GM23248 (cell line): ENCODE measurements at regions not wholly inside any gene's neighbourhood (a gene's known extent, or its start where the extent isn't known, plus 50 kb on each side); places are given as distances from the start of the nearest gene placed in this dataset.

ENCODE experiments used
- EZH2 ChIP-seq: fragments of 200-600 bp; sonication (generic); IDR thresholded peaks from 2 replicates; pipeline ENCODE4 v1.6.1; 2018; ENCODE audit warnings: antibody characterized with exemption, mild to moderate bottlenecking; ENCODE audit not compliant: insufficient read depth, poor library complexity, severe bottlenecking
- EZH2phosphoT487 ChIP-seq: fragments of 200-600 bp; sonication (generic); IDR thresholded peaks from 2 replicates; pipeline ENCODE4 v1.6.1; 2018; ENCODE audit warnings: antibody characterized with exemption, moderate library complexity, mild to moderate bottlenecking, low read depth; ENCODE audit not compliant: insufficient read depth

DNA sequence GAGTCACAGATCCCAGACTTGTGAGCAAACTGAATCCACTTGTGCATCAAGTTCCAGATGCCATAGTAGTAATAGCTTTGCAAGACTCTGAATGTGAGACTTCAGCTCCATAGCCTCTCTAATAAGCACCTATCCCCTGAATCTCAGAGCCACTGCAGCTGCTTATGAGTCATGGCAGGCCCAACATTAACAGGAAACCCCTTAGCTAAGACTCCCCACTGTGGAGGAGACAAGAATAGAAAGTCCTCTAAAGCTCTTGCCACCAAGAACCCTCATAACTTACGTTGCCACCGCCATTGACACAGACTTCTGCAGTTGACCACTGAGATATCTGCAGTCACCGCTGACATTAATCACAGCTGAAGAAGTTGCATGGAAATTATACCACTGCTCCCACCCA, 62.9 kb upstream of the PDE3A start:
- TF ChIP-seq EZH2 (no peak), EZH2phosphoT487 (no peak)
